ENCODE measurements at regions not wholly inside any gene's neighbourhood (a gene's known extent, or its start where the extent isn't known, plus 50 kb on each side); places are given as distances from the start of the nearest gene placed in this dataset.

GRCh38 chr6:146990821-146991798 lies 213.1 kb upstream of the STXBP5 start:
- no peak for DNase-seq

- no peak for DNase-seq
These were observed 207.2 kb upstream of the STXBP5 start for GRCh38 chr6:146997062-146997461.

- DNase-seq = no peak
These were observed 204.5 kb upstream of the STXBP5 start for GRCh38 chr6:146999766-147000165.

GRCh38 chr6:147000545-147001488 lies 203.4 kb upstream of the STXBP5 start:
- DNase-seq = no peak

GRCh38 chr6:147001621-147002020 lies 202.6 kb upstream of the STXBP5 start:
- DNase-seq = no peak

GRCh38 chr6:147003186-147003585 lies 201.0 kb upstream of the STXBP5 start:
- DNase-seq = no peak

GRCh38 chr6:147005499-147005898 lies 198.7 kb upstream of the STXBP5 start:
- no peak for DNase-seq

- DNase-seq = no peak
These were observed 196.8 kb upstream of the STXBP5 start for GRCh38 chr6:147007441-147007840.

GRCh38 chr6:147009358-147009757 lies 194.9 kb upstream of the STXBP5 start:
- no peak for DNase-seq

- DNase-seq = no peak
These were observed 188.5 kb upstream of the STXBP5 start for GRCh38 chr6:147015674-147016073.

GRCh38 chr6:147016440-147016839 lies 187.8 kb upstream of the STXBP5 start:
- no peak for DNase-seq

GRCh38 chr6:147017153-147017552 lies 187.1 kb upstream of the STXBP5 start:
- DNase-seq = no peak

- DNase-seq = no peak
These were observed 185.2 kb upstream of the STXBP5 start for GRCh38 chr6:147019001-147019400.

- DNase-seq = no peak
These were observed 182.2 kb upstream of the STXBP5 start for GRCh38 chr6:147022041-147022440.

GRCh38 chr6:147023148-147023547 lies 181.1 kb upstream of the STXBP5 start:
- DNase-seq = no peak

GRCh38 chr6:147023581-147023980 lies 180.6 kb upstream of the STXBP5 start:
- DNase-seq = no peak

- no peak for DNase-seq
These were observed 174.3 kb upstream of the STXBP5 start for GRCh38 chr6:147029923-147030322.

GRCh38 chr6:147033267-147033666 lies 170.9 kb upstream of the STXBP5 start:
- DNase-seq = no peak

- no peak for DNase-seq
These were observed 168.3 kb upstream of the STXBP5 start for GRCh38 chr6:147035886-147036285.

GRCh38 chr6:147037881-147038280 lies 166.3 kb upstream of the STXBP5 start:
- DNase-seq = no peak

GRCh38 chr6:147040121-147040910 lies 163.9 kb upstream of the STXBP5 start:
- DNase-seq = no peak

GRCh38 chr6:147042679-147043078 lies 161.5 kb upstream of the STXBP5 start:
- no peak for DNase-seq

GRCh38 chr6:147043994-147044477 lies 160.2 kb upstream of the STXBP5 start:
- DNase-seq = no peak
